Neural cell (in vitro differentiated cells): ENCODE measurements at regions not wholly inside any gene's neighbourhood (a gene's known extent, or its start where the extent isn't known, plus 50 kb on each side); places are given as distances from the start of the nearest gene placed in this dataset.

ENCODE experiments used
- EP300 ChIP-seq: fragments of 450-650 bp; conservative IDR thresholded peaks from 2 replicates; pipeline ENCODE4 v1.6.1; 2014; ENCODE audit warnings: antibody characterized with exemption, mild to moderate bottlenecking, moderate library complexity; ENCODE audit not compliant: poor library complexity, severe bottlenecking
- EZH2 ChIP-seq: fragments of 200-600, 300-800 bp; shearing (Covaris generic), sonication (generic); IDR thresholded peaks from 2 replicates; pipeline ENCODE4 v1.6.1; 2014; ENCODE audit warnings: antibody characterized with exemption, low read length, borderline replicate concordance, mild to moderate bottlenecking; ENCODE audit not compliant: insufficient read depth, poor library complexity, severe bottlenecking
- MXI1 ChIP-seq: fragments of 450-650 bp; conservative IDR thresholded peaks from 2 replicates; pipeline ENCODE4 v1.6.1; 2014; ENCODE audit warnings: antibody characterized with exemption, mild to moderate bottlenecking; ENCODE audit not compliant: poor library complexity, severe bottlenecking
- POLR2AphosphoS5 ChIP-seq: IDR thresholded peaks from 2 replicates; pipeline ENCODE4 v1.6.1; 2012
- RAD21 ChIP-seq: fragments of 450-650 bp; conservative IDR thresholded peaks from 2 replicates; pipeline ENCODE4 v1.6.1; 2014; ENCODE audit warnings: antibody characterized with exemption, mild to moderate bottlenecking, moderate library complexity
- REST ChIP-seq: IDR thresholded peaks from 2 replicates; pipeline ENCODE4 v1.6.1; 2012; ENCODE audit warnings: borderline replicate concordance
- SMC3 ChIP-seq: fragments of 450-650 bp; conservative IDR thresholded peaks from 2 replicates; pipeline ENCODE4 v1.6.1; 2014; ENCODE audit warnings: antibody characterized with exemption, mild to moderate bottlenecking, moderate library complexity; ENCODE audit not compliant: poor library complexity
- TAF1 ChIP-seq: IDR thresholded peaks from 2 replicates; pipeline ENCODE4 v1.6.1; 2012; ENCODE audit warnings: low read depth
- TF ChIP-seq, protein P1 (sequence below): fragments of 450-650 bp; IDR thresholded peaks from 2 replicates; pipeline ENCODE4 v1.5.1; 2014; ENCODE audit warnings: antibody characterized with exemption, mild to moderate bottlenecking, moderate library complexity; ENCODE audit not compliant: poor library complexity, severe bottlenecking

DNA sequence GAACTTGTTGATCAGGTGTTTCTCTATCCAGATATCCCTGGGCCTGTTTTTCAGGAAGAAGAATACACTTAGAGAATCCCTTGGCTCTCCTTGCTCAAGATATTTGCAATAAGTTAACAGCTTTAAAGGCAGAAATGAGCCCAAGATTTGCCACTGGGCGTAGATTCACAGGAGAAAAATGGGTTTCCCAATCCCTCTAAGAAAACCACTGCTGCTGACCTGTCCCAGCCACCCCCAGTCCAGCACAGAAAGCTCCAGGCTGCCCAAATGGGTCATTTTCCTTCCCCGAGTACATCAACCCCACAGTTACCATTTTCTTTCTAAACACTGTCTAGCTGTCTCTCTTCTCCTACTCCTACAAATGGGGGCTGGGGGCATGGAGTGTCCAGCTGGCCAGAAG, 67.3 kb downstream of the ANKRD60 start:
- TF ChIP-seq RAD21 (no peak), TAF1 (no peak), POLR2AphosphoS5 (no peak), EZH2 (no peak), EP300 (no peak), MXI1 (no peak), REST (no peak), SMC3 (no peak)
- TF ChIP-seq, protein P1, sequence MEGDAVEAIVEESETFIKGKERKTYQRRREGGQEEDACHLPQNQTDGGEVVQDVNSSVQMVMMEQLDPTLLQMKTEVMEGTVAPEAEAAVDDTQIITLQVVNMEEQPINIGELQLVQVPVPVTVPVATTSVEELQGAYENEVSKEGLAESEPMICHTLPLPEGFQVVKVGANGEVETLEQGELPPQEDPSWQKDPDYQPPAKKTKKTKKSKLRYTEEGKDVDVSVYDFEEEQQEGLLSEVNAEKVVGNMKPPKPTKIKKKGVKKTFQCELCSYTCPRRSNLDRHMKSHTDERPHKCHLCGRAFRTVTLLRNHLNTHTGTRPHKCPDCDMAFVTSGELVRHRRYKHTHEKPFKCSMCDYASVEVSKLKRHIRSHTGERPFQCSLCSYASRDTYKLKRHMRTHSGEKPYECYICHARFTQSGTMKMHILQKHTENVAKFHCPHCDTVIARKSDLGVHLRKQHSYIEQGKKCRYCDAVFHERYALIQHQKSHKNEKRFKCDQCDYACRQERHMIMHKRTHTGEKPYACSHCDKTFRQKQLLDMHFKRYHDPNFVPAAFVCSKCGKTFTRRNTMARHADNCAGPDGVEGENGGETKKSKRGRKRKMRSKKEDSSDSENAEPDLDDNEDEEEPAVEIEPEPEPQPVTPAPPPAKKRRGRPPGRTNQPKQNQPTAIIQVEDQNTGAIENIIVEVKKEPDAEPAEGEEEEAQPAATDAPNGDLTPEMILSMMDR = no peak
